Neural progenitor cell (in vitro differentiated cells): ENCODE measurements at regions not wholly inside any gene's neighbourhood (a gene's known extent, or its start where the extent isn't known, plus 50 kb on each side); places are given as distances from the start of the nearest gene placed in this dataset.

ENCODE experiments used
- CTCF ChIP-seq: fragments of 200-600 bp; sonication (generic); IDR thresholded peaks from 2 replicates; pipeline ENCODE4 v1.5.1; 2017; ENCODE audit warnings: antibody characterized with exemption, mild to moderate bottlenecking
- EZH2 ChIP-seq: fragments of 200-600 bp; sonication (generic); IDR thresholded peaks from 2 replicates; pipeline ENCODE4 v1.6.1; 2017; ENCODE audit warnings: antibody characterized with exemption, mild to moderate bottlenecking, moderate library complexity
- EZH2phosphoT487 ChIP-seq: fragments of 200-600 bp; sonication (generic); IDR thresholded peaks from 2 replicates; pipeline ENCODE4 v1.6.1; 2017; ENCODE audit warnings: antibody characterized with exemption

- TF ChIP-seq EZH2phosphoT487 (no peak), CTCF (no peak), EZH2 (no peak)
Measured at GRCh38 chr2:53208815-53209214, 558.8 kb upstream of the CHAC2 start.
